ENCODE measurements at regions not wholly inside any gene's neighbourhood (a gene's known extent, or its start where the extent isn't known, plus 50 kb on each side); places are given as distances from the start of the nearest gene placed in this dataset.
"Not testable (repeated sequence)": the region's sequence is repeated elsewhere in the genome, so short reads cannot be mapped to it uniquely, and the experiment has no call there.

- Histone ChIP-seq H3K36me3 (ENCODE audit: insufficient read depth, insufficient read length, low read length) (peaks cover 2% of the 10 kb centered on the region), H3K4me3 (ENCODE audit: insufficient read length, low read depth) (no peak overlapping the region), H3K9me3 (ENCODE audit: insufficient read depth, low read length) (no peaks in the 10 kb centered on the region), H3K4me1 (ENCODE audit: insufficient read depth, insufficient read length) (no peaks in the 10 kb centered on the region), H3K9ac (ENCODE audit: insufficient read length, low read depth) (no peak overlapping the region), H3K27me3 (ENCODE audit: insufficient read depth, insufficient read length) (no peaks in the 10 kb centered on the region)
- TF ChIP-seq ZNF274 (IDR thresholded peaks at IDR 0.05; ENCODE audit: low read depth, low read length) (no peak), SUZ12 (IDR thresholded peaks at IDR 0.05; ENCODE audit: extremely low read depth, insufficient read depth, insufficient read length) (no peak), YY1 (IDR thresholded peaks at IDR 0.05; ENCODE audit: insufficient read depth, insufficient read length) (no peak)
- no peak for DNase-seq (ENCODE audit: low read depth, low spot score)
Measured at GRCh38 chr7:66452165-66452564, 176.5 kb upstream of the KCTD7 start.

GRCh38 chr7:66453340-66453739 is 175.3 kb upstream of the KCTD7 start:
- no peak overlapping the region for H3K4me3 ChIP-seq (ENCODE audit: insufficient read length, low read depth)
- TF ChIP-seq SUZ12 (IDR thresholded peaks at IDR 0.05; ENCODE audit: extremely low read depth, insufficient read depth, insufficient read length) (no peak), YY1 (IDR thresholded peaks at IDR 0.05; ENCODE audit: insufficient read depth, insufficient read length) (no peak), ZNF274 (IDR thresholded peaks at IDR 0.05; ENCODE audit: low read depth, low read length) (no peak)
- DNase-seq (ENCODE audit: low read depth, low spot score), result no peak
- H3K9ac ChIP-seq (ENCODE audit: insufficient read length, low read depth), result no peak overlapping the region
- no peaks in the 10 kb centered on the region for H3K9me3 ChIP-seq (ENCODE audit: insufficient read depth, low read length)
- H3K4me1 ChIP-seq (ENCODE audit: insufficient read depth, insufficient read length), result no peaks in the 10 kb centered on the region
- H3K27me3 ChIP-seq (ENCODE audit: insufficient read depth, insufficient read length), result no peaks in the 10 kb centered on the region
- H3K36me3 ChIP-seq (ENCODE audit: insufficient read depth, insufficient read length, low read length), result peaks cover 2% of the 10 kb centered on the region

- Histone ChIP-seq H3K4me3 (ENCODE audit: insufficient read length, low read depth) (no peak overlapping the region), H3K27me3 (ENCODE audit: insufficient read depth, insufficient read length) (no peaks in the 10 kb centered on the region), H3K9ac (ENCODE audit: insufficient read length, low read depth) (no peak overlapping the region), H3K9me3 (ENCODE audit: insufficient read depth, low read length) (no peaks in the 10 kb centered on the region), H3K36me3 (ENCODE audit: insufficient read depth, insufficient read length, low read length) (no peaks in the 10 kb centered on the region), H3K4me1 (ENCODE audit: insufficient read depth, insufficient read length) (no peaks in the 10 kb centered on the region)
- no peak for TF ChIP-seq ZNF274 (IDR thresholded peaks at IDR 0.05; ENCODE audit: low read depth, low read length)
- TF ChIP-seq SUZ12 (IDR thresholded peaks at IDR 0.05; ENCODE audit: extremely low read depth, insufficient read depth, insufficient read length), result no peak
- TF ChIP-seq YY1 (IDR thresholded peaks at IDR 0.05; ENCODE audit: insufficient read depth, insufficient read length), result no peak
- no peak for DNase-seq (ENCODE audit: low read depth, low spot score)
Measured at GRCh38 chr7:66454600-66455225, 174.0 kb upstream of the KCTD7 start.

GRCh38 chr7:66455432-66455831 is 173.2 kb upstream of the KCTD7 start:
- not testable (repeated sequence) for H3K4me3 ChIP-seq (ENCODE audit: insufficient read length, low read depth); H3K36me3 ChIP-seq (ENCODE audit: insufficient read depth, insufficient read length, low read length); H3K9ac ChIP-seq (ENCODE audit: insufficient read length, low read depth); DNase-seq (ENCODE audit: low read depth, low spot score); H3K27me3 ChIP-seq (ENCODE audit: insufficient read depth, insufficient read length); H3K9me3 ChIP-seq (ENCODE audit: insufficient read depth, low read length); H3K4me1 ChIP-seq (ENCODE audit: insufficient read depth, insufficient read length)

- DNase-seq (ENCODE audit: low read depth, low spot score); H3K36me3 ChIP-seq (ENCODE audit: insufficient read depth, insufficient read length, low read length); H3K4me3 ChIP-seq (ENCODE audit: insufficient read length, low read depth); H3K9me3 ChIP-seq (ENCODE audit: insufficient read depth, low read length); H3K4me1 ChIP-seq (ENCODE audit: insufficient read depth, insufficient read length); H3K9ac ChIP-seq (ENCODE audit: insufficient read length, low read depth); H3K27me3 ChIP-seq (ENCODE audit: insufficient read depth, insufficient read length): not testable (repeated sequence)
Measured at GRCh38 chr7:66456431-66456830, 172.2 kb upstream of the KCTD7 start.

- H3K9ac ChIP-seq (ENCODE audit: insufficient read length, low read depth); H3K4me1 ChIP-seq (ENCODE audit: insufficient read depth, insufficient read length); H3K4me3 ChIP-seq (ENCODE audit: insufficient read length, low read depth); H3K9me3 ChIP-seq (ENCODE audit: insufficient read depth, low read length); DNase-seq (ENCODE audit: low read depth, low spot score); H3K27me3 ChIP-seq (ENCODE audit: insufficient read depth, insufficient read length); H3K36me3 ChIP-seq (ENCODE audit: insufficient read depth, insufficient read length, low read length): not testable (repeated sequence)
Measured at GRCh38 chr7:66458991-66459390, 169.7 kb upstream of the KCTD7 start.

- not testable (repeated sequence) for H3K36me3 ChIP-seq (ENCODE audit: insufficient read depth, insufficient read length, low read length); H3K9me3 ChIP-seq (ENCODE audit: insufficient read depth, low read length); H3K9ac ChIP-seq (ENCODE audit: insufficient read length, low read depth); DNase-seq (ENCODE audit: low read depth, low spot score); H3K4me1 ChIP-seq (ENCODE audit: insufficient read depth, insufficient read length); H3K27me3 ChIP-seq (ENCODE audit: insufficient read depth, insufficient read length); H3K4me3 ChIP-seq (ENCODE audit: insufficient read length, low read depth)
Measured at GRCh38 chr7:66459783-66460413, 168.8 kb upstream of the KCTD7 start.

GRCh38 chr7:66460921-66461361 is 167.7 kb upstream of the KCTD7 start:
- Histone ChIP-seq H3K27me3 (ENCODE audit: insufficient read depth, insufficient read length) (no peaks in the 10 kb centered on the region), H3K9me3 (ENCODE audit: insufficient read depth, low read length) (no peaks in the 10 kb centered on the region), H3K9ac (ENCODE audit: insufficient read length, low read depth) (no peak overlapping the region), H3K4me3 (ENCODE audit: insufficient read length, low read depth) (no peak overlapping the region), H3K36me3 (ENCODE audit: insufficient read depth, insufficient read length, low read length) (peaks cover 2% of the 10 kb centered on the region), H3K4me1 (ENCODE audit: insufficient read depth, insufficient read length) (no peaks in the 10 kb centered on the region)
- TF ChIP-seq YY1 (IDR thresholded peaks at IDR 0.05; ENCODE audit: insufficient read depth, insufficient read length) (no peak), ZNF274 (IDR thresholded peaks at IDR 0.05; ENCODE audit: low read depth, low read length) (no peak), SUZ12 (IDR thresholded peaks at IDR 0.05; ENCODE audit: extremely low read depth, insufficient read depth, insufficient read length) (no peak)
- DNase-seq (ENCODE audit: low read depth, low spot score), result no peak

GRCh38 chr7:66461397-66461796 is 167.3 kb upstream of the KCTD7 start:
- H3K27me3 ChIP-seq (ENCODE audit: insufficient read depth, insufficient read length); H3K4me3 ChIP-seq (ENCODE audit: insufficient read length, low read depth); H3K4me1 ChIP-seq (ENCODE audit: insufficient read depth, insufficient read length); DNase-seq (ENCODE audit: low read depth, low spot score); H3K9ac ChIP-seq (ENCODE audit: insufficient read length, low read depth); H3K9me3 ChIP-seq (ENCODE audit: insufficient read depth, low read length); H3K36me3 ChIP-seq (ENCODE audit: insufficient read depth, insufficient read length, low read length): not testable (repeated sequence)

- H3K4me3 ChIP-seq (ENCODE audit: insufficient read length, low read depth); H3K9me3 ChIP-seq (ENCODE audit: insufficient read depth, low read length); DNase-seq (ENCODE audit: low read depth, low spot score); H3K9ac ChIP-seq (ENCODE audit: insufficient read length, low read depth); H3K27me3 ChIP-seq (ENCODE audit: insufficient read depth, insufficient read length); H3K36me3 ChIP-seq (ENCODE audit: insufficient read depth, insufficient read length, low read length); H3K4me1 ChIP-seq (ENCODE audit: insufficient read depth, insufficient read length): not testable (repeated sequence)
Measured at GRCh38 chr7:66462831-66463230, 165.8 kb upstream of the KCTD7 start.
